Activated T-helper 9 cell treated with anti-CD3 and anti-CD28 coated beads, Interleukin-2, amount 50 U/mL, for 16 hours (primary cell): ENCODE measurements at regions not wholly inside any gene's neighbourhood (a gene's known extent, or its start where the extent isn't known, plus 50 kb on each side); places are given as distances from the start of the nearest gene placed in this dataset.
"Not testable (repeated sequence)": the region's sequence is repeated elsewhere in the genome, so short reads cannot be mapped to it uniquely, and the experiment has no call there.

Experiments used
- DNase-seq: peaks from one replicate; pipeline ENCODE4 v3.0.0-alpha.2; 2020; ENCODE audit warnings: low read depth

- no peak for DNase-seq
These were observed 149.4 kb upstream of the CHST15 start for GRCh38 chr10:124242791-124243190.

- DNase-seq = no peak
These were observed 149.0 kb upstream of the CHST15 start for GRCh38 chr10:124242365-124242764.

GRCh38 chr10:124241510-124241909 is 148.1 kb upstream of the CHST15 start:
- DNase-seq = not testable (repeated sequence)

GRCh38 chr10:124240839-124241291 is 147.5 kb upstream of the CHST15 start:
- no peak for DNase-seq

GRCh38 chr10:124239696-124240095 is 146.3 kb upstream of the CHST15 start:
- DNase-seq = no peak

- no peak for DNase-seq
These were observed 145.7 kb upstream of the CHST15 start for GRCh38 chr10:124239134-124239533.

- DNase-seq = no peak
These were observed 145.0 kb upstream of the CHST15 start for GRCh38 chr10:124238367-124238766.

- no peak for DNase-seq
These were observed 144.0 kb upstream of the CHST15 start for GRCh38 chr10:124237282-124237961.

GRCh38 chr10:124236816-124237215 is 143.4 kb upstream of the CHST15 start:
- DNase-seq = no peak

GRCh38 chr10:124236136-124236535 is 142.7 kb upstream of the CHST15 start:
- DNase-seq = no peak

GRCh38 chr10:124235232-124235631 is 141.8 kb upstream of the CHST15 start:
- no peak for DNase-seq

GRCh38 chr10:124233546-124234138 is 140.2 kb upstream of the CHST15 start:
- no peak for DNase-seq

GRCh38 chr10:124232686-124233545 is 139.5 kb upstream of the CHST15 start:
- no peak for DNase-seq

GRCh38 chr10:124231168-124232155 is 138.1 kb upstream of the CHST15 start:
- DNase-seq = peak; percentile 16

- DNase-seq = no peak
These were observed 137.3 kb upstream of the CHST15 start for GRCh38 chr10:124230635-124231167.

GRCh38 chr10:124229989-124230634 is 136.7 kb upstream of the CHST15 start:
- DNase-seq = no peak

- DNase-seq = no peak
These were observed 136.0 kb upstream of the CHST15 start for GRCh38 chr10:124229201-124229988.

GRCh38 chr10:124228471-124228870 is 135.1 kb upstream of the CHST15 start:
- no peak for DNase-seq

GRCh38 chr10:124227988-124228387 is 134.6 kb upstream of the CHST15 start:
- no peak for DNase-seq
